Esophagus (tissue), 2 donors: ENCODE measurements at regions not wholly inside any gene's neighbourhood (a gene's known extent, or its start where the extent isn't known, plus 50 kb on each side); places are given as distances from the start of the nearest gene placed in this dataset.

Experiments used
- H3K27ac ChIP-seq, 2 donors: one replicate each; pipeline ENCODE4 v1.5.1; 2013; ENCODE audit warnings: low read depth in 2 of 2, mild to moderate bottlenecking in 2 of 2, inconsistent platforms in 1 of 2, low read length in 1 of 2, moderate library complexity in 1 of 2
- H3K27me3 ChIP-seq, 2 donors: one replicate each; pipeline ENCODE4 v1.6.1; 2013; ENCODE audit warnings: low read length in 2 of 2, control low read depth in 1 of 2, mild to moderate bottlenecking in 1 of 2; ENCODE audit not compliant: insufficient read depth in 2 of 2, control insufficient read depth in 1 of 2
- H3K36me3 ChIP-seq, 2 donors: one replicate each; pipeline ENCODE4 v1.6.1; 2013; ENCODE audit warnings: low read length in 1 of 2; ENCODE audit not compliant: control insufficient read depth in 2 of 2, insufficient read depth in 2 of 2
- H3K4me1 ChIP-seq, 2 donors: one replicate each; pipeline ENCODE4 v1.6.1; 2013; ENCODE audit warnings: low read length in 1 of 2; ENCODE audit not compliant: control insufficient read depth in 2 of 2, insufficient read depth in 2 of 2
- H3K4me3 ChIP-seq, 2 donors: one replicate each; pipeline ENCODE4 v1.5.1; 2013; ENCODE audit warnings: low read length in 2 of 2, mild to moderate bottlenecking in 2 of 2, low read depth in 1 of 2, moderate library complexity in 1 of 2
- H3K9me3 ChIP-seq, 2 donors: one replicate each; pipeline ENCODE4 v1.6.1; 2013; ENCODE audit warnings: mild to moderate bottlenecking in 2 of 2, low read depth in 1 of 2, low read length in 1 of 2, moderate library complexity in 1 of 2; ENCODE audit not compliant: control insufficient read depth in 2 of 2, insufficient read depth in 1 of 2
- WGBS, 2 donors: extraction: QIAGEN DNeasy Blood & Tissue Kit; methylation state at CpG; one replicate each; pipeline ENCODE4 v1.1.7; 2013; 5-methylcytosine and 5-hydroxymethylcytosine counted together
- donor health status: healthy with polysubstance abuse.
- donor health status: Bipolar disorder and iron deficiency.

- 76 to 86% methylated on average over 5 of the region's 5 CpGs for WGBS, 2 donors
- Histone ChIP-seq H3K4me1 (no peaks in the 10 kb centered on the region), H3K27ac (no peak overlapping the region), H3K4me3 (no peak overlapping the region), H3K27me3 (no peaks in the 10 kb centered on the region), H3K36me3 (no peaks in the 10 kb centered on the region), H3K9me3 (no peaks in the 10 kb centered on the region)
Measured at GRCh38 chr2:14420851-14421250, 211.7 kb upstream of the LRATD1 start.

- WGBS, 2 donors: 61 to 73% methylated on average over 4 of the region's 4 CpGs
- H3K4me1 ChIP-seq: no peaks in the 10 kb centered on the region
- no peak overlapping the region for H3K27ac ChIP-seq
Measured at GRCh38 chr2:14422426-14422825, 210.1 kb upstream of the LRATD1 start.

DNA sequence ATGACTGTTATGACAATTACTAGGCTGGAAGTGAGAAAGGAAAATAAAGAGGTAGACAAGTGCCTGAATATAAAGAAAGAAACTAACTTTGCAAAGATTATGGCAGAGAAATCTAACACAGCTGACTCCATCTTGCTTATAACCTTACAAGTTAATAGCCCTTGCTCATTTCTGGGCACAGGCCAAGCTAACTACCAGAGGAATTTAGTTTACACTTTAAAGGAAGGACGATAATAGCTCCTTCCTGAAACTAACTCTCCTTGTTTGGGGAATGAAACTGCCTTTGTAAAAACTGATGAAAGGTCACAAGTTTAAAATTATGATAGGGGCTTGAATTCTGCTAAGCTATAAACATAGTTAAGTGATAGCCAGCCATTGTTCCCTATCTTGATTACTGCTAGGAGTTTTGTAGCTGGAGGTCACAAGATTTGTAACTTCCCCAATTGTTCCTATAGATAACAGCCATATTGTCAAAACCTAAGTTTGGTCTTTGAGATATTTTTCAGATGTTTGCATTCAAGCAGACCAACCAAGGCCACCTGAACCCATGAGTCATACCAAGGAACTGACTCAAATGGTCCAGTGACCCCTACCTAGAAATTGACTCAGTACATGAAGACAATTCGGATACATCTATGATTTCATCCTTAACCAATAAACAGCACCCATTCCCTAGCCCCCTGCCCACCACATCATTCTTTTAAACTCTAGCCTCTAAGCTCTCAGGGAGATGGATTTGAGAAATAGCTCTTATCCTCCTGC lies 209.2 kb upstream of the LRATD1 start:
- H3K27me3 ChIP-seq: no peaks in the 10 kb centered on the region
- no peaks in the 10 kb centered on the region for H3K4me1 ChIP-seq
- H3K4me3 ChIP-seq: no peak overlapping the region
- WGBS, 2 donors: 44 to 50% methylated on average over 2 of the region's 2 CpGs
- no peaks in the 10 kb centered on the region for H3K9me3 ChIP-seq
- no peak overlapping the region for H3K27ac ChIP-seq
- no peaks in the 10 kb centered on the region for H3K36me3 ChIP-seq

More at GRCh38 chr2:14422426-14422825, 210.1 kb upstream of the LRATD1 start:
- no peak overlapping the region for H3K4me3 ChIP-seq
- no peaks in the 10 kb centered on the region for H3K27me3 ChIP-seq
- no peaks in the 10 kb centered on the region for H3K36me3 ChIP-seq
- H3K9me3 ChIP-seq: no peaks in the 10 kb centered on the region

GRCh38 chr2:14424478-14425390 lies 207.8 kb upstream of the LRATD1 start:
- Histone ChIP-seq H3K27me3 (no peaks in the 10 kb centered on the region), H3K9me3 (no peaks in the 10 kb centered on the region), H3K36me3 (no peaks in the 10 kb centered on the region), H3K4me3 (no peak overlapping the region), H3K27ac (no peak overlapping the region), H3K4me1 (no peaks in the 10 kb centered on the region)
- 77 to 87% methylated on average over 5 of the region's 5 CpGs for WGBS, 2 donors

DNA sequence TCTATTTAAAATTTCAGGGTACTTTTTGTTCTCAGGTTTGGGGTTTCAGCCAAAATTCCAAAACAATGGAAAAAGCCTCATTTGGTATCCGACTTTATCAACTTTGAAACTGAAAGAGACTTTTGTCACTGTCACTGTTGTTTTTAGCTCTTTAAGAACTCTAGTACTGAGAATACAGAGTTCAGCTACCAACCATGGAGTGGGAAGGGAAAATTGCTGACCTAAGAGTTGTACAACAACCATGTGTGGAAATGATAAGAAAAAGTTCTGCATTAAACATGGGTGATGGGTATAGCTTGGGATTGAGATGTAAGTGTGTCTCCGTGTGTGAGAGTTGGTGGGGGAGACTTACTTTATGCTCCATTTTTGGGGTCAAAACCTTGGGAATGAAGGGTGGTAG lies 206.6 kb upstream of the LRATD1 start:
- Histone ChIP-seq H3K27me3 (no peaks in the 10 kb centered on the region), H3K9me3 (no peaks in the 10 kb centered on the region), H3K4me1 (no peaks in the 10 kb centered on the region), H3K27ac (no peak overlapping the region), H3K4me3 (no peak overlapping the region), H3K36me3 (no peaks in the 10 kb centered on the region)
- 90 to 92% methylated on average over 2 of the region's 2 CpGs for WGBS, 2 donors

- Histone ChIP-seq H3K4me3 (no peak overlapping the region), H3K27me3 (no peaks in the 10 kb centered on the region), H3K27ac (no peak overlapping the region), H3K4me1 (no peaks in the 10 kb centered on the region), H3K36me3 (no peaks in the 10 kb centered on the region), H3K9me3 (no peaks in the 10 kb centered on the region)
- WGBS, 2 donors: 8 to 17% methylated on average over 2 of the region's 2 CpGs
Measured at GRCh38 chr2:14428056-14428455, 204.5 kb upstream of the LRATD1 start.

- no peaks in the 10 kb centered on the region for H3K36me3 ChIP-seq
- H3K4me3 ChIP-seq: no peak overlapping the region
- no peak overlapping the region for H3K27ac ChIP-seq
- WGBS, 2 donors: 79 to 82% methylated on average over 5 of the region's 5 CpGs
- H3K27me3 ChIP-seq: no peaks in the 10 kb centered on the region
- H3K9me3 ChIP-seq: no peaks in the 10 kb centered on the region
- no peaks in the 10 kb centered on the region for H3K4me1 ChIP-seq
Measured at GRCh38 chr2:14433946-14434495, 198.5 kb upstream of the LRATD1 start.

DNA sequence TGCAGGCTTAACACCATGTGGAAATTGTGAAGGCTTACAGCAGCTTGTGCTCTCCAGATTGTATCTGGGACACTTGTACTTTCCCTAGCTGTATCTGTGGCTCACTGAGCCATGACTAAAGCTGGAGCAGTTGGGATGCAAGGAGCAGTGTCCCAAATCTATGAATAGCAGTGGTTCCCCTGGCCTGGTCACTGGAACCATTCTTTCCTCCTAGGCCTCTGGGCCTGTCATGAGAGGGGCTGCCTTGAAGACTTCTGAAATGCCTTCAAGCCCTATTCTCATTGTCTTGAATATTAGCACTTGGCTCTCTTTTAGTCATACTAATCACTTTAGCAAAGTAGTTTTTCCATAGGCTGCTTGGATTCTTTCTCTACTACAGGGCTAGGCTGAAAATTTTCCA lies 186.8 kb upstream of the LRATD1 start:
- H3K27me3 ChIP-seq: no peaks in the 10 kb centered on the region
- H3K4me3 ChIP-seq: no peak overlapping the region
- H3K4me1 ChIP-seq: no peaks in the 10 kb centered on the region
- H3K27ac ChIP-seq: no peak overlapping the region
- H3K9me3 ChIP-seq: peaks cover 2 to 7% of the 10 kb centered on the region in 2 donors
- H3K36me3 ChIP-seq: no peaks in the 10 kb centered on the region

- H3K4me1 ChIP-seq: no peaks in the 10 kb centered on the region
- WGBS, 2 donors: 80% methylated on average over 1 of the region's 1 CpG
- no peak overlapping the region for H3K4me3 ChIP-seq
- no peaks in the 10 kb centered on the region for H3K36me3 ChIP-seq
- H3K27me3 ChIP-seq: no peaks in the 10 kb centered on the region
- no peak overlapping the region for H3K27ac ChIP-seq
- peaks cover 2 to 7% of the 10 kb centered on the region in 2 donors for H3K9me3 ChIP-seq
Measured at GRCh38 chr2:14448340-14448739, 184.2 kb upstream of the LRATD1 start.
